NCI-H1417 (cell line): ENCODE measurements at regions not wholly inside any gene's neighbourhood (a gene's known extent, or its start where the extent isn't known, plus 50 kb on each side); places are given as distances from the start of the nearest gene placed in this dataset.
"Not testable (repeated sequence)": the region's sequence is repeated elsewhere in the genome, so short reads cannot be mapped to it uniquely, and the experiment has no call there.

ENCODE experiments used
- DNase-seq, 3 experiments: peaks; one replicate each; lab custom pipeline; 2025; lab: John Stamatoyannopoulos, UW

DNA sequence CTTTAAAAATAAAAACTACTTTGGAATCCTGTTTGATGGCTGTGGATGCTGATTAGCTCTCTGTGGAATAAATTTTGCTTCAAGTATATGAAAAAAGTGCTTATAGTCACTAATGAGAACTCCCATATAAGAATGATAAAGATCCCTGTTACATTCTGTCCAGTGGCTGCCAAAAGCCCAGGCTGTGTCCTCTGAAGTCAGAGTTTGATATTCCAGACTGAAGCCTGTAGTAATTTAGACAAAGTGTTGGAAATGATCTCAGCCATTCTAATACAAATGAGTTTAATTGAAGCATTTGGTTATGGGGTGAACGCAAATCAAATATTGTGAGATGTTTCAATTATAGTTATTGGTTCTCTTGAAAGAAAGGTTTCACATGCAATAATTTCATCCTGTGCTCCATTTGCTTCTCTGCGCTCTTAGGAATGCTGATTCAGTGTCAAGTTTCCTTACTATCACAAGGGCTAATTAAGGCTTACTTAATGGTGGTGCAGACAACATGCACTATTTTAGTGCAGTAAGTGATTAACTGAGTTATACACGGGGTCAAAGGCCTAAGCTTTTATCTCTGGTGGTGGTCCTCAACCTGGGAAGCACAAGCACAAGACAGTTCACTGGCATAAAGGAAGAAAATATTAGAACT, 867.6 kb downstream of the SORCS1 start:
- DNase-seq, result peak in 1 of 3 experiments; percentile 8

DNA sequence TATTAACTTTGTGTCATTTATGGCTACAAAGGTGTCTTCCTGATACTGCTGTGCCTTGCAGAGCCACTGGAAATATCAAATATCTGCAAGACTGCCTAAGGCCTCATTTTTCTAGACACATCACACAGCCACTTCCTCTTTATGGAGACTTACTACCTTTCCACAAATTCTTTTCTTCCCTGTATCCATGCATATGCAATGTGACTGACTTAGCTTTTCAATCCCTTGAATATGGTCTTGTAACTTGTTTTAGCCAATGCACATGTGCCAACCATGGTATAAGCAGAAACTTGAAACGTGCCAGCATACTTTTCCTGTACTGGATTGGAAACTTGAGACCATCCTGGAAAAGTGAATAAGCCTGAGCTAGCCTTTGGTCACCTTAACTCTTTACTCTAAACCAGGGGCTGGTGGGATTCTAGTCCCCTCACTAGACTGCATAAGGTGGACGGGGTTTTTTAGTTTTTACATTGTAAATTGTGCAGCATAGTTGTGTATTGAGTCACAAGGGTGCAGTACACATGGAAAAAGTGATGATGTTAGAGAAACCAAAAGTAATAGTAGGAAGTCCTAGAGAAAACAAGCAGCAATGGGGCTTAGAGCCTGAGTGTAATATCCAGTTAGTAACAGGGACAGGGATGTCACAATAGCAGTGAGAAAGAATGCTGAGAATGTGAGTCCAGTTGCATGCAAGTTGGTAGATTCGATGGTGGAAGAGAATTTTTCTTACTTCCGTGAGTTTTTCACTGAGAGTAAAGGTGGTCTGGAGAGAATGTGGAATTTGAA, 879.5 kb downstream of the SORCS1 start:
- no peak for DNase-seq

DNA sequence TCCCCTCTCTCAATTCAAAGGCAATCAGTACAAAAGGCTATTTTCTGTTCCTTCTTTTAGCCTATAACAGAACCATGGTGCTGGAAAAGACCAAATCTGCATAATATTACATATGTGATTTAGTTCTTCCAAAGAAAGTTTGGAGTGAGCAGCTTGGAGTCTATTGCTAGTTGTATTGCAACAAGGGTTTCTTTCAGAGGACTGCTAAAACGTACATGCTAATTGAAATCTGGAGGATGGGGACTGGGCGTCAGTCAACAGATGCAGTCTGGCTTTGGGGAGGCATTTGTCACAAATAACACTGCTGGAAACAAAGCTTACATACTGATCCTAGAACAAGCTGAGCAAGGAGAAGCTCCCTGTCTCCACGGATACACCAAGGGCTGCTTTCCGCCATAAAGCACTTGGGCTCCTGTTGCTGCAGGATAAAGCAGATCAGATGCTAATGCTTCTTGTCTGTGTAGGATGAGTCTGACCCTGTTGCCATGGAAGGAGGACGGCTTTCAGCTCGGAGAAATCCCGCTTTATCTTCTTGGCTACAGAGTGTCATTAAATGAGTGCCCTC, 883.5 kb downstream of the SORCS1 start:
- no peak for DNase-seq

DNA sequence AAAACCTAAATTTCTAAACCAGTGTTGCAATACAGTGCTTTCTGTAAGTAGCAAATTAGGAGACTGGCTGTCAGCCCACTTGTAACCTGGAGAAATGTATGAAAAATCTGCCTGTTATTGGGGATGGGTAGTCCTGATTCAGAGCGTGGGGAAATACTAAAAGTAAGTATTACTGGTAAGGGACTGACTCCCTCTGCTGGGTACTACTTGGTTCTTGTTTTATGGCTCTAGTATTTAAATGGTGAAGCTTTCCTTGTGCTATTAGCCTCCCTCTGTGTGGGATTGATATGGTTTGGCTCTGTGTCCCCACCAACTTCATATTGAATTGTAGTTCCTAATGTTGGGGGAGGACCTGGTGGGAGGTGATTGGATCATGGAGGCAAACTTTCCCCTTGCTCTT, 886.1 kb downstream of the SORCS1 start:
- DNase-seq, result no peak

DNA sequence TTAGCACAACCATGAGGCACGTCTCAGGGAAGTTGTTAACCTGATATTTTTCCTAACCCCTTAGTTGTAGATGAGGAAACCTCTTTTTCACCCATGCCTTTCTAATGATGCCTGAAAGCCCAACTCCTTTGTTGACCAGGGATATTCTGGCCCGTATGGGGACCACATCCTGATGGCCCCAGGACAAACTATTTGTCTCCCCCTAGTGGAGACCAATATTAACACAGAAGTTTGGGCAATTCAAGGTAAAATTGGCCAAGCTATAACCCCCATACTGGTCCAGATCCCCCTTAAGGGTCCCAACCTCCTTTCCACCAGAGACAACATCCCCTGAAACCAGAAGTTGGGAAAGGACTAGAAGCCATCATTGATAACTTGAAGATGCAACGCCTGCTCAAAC, 893.3 kb downstream of the SORCS1 start:
- no peak for DNase-seq

DNA sequence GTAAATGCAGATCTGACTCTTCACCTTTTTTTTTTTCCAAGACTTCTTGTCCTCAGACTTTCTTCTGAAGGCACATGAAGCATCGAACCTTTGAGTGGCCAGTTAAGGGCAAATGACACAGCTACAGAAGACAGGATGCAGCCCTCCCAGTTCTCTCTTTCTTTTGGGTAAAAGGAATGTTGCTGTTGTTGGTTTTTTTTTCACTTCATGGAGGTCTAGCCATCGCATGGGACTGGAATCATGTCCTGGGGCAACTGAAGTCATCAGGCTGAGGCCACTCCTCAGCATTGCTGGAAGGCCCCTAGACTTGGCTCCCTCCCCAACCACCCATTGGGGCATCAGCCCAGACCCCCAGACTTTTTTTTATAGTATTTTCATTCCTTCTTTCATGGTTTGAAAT, 896.5 kb downstream of the SORCS1 start:
- DNase-seq, result no peak

DNA sequence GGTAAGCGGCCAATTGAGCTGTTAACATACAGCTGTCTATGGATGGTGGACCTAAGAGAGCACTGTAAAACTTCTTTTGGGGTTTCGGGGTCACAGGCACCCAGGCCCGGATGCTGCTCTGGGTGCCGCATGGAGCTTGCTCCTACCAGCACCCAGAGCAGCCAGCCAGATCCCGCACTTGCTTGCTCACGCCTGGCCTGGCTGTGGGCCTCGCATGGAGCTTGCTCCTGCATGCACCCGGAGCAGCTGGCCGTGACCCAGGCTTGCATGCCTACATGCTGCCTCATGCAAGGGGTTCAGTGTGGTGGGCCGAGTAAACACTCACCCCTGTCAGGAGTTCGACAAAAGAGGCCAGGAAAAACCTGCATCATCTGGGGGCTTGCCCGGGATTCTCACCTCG, 896.9 kb downstream of the SORCS1 start:
- no peak for DNase-seq

DNA sequence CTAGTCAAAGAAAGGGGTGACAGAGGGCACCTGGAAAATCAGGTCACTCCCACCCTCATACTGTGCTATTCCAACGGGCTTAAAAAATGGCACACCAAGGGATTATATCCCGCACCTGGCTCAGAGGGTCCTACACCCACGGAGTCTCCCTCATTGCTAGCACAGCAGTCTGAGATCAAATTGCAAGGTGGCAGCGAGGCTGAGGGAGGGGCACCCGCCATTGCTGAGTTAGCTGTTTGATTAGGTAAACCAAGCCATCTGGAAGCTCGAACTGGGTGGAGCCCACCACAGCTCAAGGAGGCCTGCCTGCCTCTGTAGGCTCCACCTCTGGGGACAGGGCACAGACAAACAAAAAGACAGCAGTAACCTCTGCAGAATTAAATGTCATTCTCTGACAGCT, 907.1 kb downstream of the SORCS1 start:
- not testable (repeated sequence) for DNase-seq

DNA sequence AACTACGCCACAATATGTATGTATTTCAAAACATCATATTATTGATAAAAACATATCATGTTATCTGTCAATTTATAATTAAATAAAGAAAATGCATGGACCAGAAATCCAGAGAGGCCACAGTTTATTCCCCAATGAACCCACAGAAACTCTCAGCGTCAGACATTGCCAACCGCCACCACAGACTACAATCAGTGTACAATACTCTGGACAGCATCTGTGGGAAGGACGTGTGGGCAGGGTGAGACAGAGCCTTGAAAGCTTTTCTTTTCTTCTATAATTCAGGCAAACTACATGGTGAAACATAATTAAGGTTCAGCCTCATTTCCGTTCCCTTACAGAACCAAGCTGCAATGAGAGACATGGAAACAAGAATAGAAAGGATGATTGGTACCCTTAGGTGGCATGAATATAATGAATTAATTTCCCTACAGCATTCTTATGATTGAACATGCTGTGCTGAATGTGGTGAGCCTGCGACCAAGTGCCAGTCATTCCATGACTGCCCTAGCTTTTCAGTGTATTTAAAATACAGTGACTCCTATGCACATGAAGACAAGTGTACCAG, 909.3 kb downstream of the SORCS1 start:
- DNase-seq, result no peak

DNA sequence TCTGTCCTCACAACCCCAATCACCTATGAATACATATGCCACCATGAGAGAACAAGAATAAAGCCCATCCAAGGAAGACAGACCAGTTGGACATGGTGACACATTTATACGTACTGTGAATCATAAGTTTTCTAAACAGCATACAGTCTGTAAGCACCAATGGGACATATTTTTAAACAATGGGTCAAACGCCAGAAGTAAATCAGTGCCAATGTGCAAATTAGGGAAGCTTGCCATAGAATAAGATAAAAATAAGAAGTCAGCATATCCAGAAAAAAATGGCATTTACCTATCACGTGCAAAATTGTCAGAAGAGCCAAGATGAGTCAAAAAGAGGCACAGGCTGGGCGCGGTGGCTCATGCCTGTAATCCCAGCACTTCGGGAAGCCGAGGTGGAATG, 910.4 kb downstream of the SORCS1 start:
- DNase-seq, result no peak

DNA sequence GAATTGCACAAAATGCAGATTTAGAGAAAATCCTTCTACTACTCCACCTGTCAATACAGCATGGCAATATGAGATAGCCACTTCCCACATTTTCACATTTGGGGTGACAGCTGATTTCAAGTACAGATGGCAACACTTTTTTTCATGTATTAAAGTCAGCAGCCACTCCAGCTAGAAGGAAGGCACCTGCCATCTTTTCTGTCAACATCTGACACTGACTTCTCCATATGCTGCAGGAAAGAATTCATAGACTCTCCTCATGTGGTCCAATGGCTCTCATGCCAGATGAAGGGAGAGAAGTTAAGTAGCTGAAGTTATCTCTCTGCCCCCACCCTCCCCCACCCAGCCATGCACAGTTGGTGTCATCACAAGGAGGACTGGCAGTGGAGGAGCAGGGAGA, 912.0 kb downstream of the SORCS1 start:
- DNase-seq, result no peak

DNA sequence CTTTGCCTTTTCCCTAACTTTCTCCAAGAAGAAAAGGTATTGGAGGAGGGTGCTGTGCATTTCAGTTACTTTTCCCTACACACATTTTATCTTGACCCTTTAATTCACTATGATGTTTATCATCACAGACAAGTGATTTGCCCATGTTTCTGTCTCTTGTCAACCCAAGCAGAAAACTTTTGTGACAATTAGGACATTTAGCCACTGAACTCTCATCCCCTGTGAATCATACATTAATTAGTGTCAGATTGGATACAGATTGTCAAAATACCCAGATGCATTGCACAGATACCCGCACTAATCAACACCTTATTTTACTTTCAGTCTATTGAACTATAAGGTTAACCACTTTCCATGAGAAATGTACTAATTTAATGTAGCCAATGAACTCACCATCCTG, 912.9 kb downstream of the SORCS1 start:
- no peak for DNase-seq

DNA sequence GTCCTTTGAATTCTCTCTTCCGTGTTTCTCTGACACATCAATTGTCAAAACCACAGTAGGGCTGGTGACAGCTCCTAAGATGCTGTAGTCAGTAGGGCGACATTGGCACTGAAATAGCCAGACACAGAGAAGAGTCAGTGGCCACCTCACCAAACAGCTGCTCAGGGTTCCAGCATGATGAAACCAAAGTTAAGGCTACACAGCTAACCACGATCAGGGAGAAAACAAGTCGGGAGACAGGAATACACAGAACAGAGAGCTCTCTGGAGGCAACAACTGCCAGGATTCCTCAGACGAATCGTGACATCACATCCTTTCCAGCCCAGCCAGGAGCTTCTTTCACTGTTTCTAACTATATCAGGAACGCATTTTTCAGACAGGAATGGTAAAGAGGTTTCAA, 922.2 kb downstream of the SORCS1 start:
- no peak for DNase-seq

DNA sequence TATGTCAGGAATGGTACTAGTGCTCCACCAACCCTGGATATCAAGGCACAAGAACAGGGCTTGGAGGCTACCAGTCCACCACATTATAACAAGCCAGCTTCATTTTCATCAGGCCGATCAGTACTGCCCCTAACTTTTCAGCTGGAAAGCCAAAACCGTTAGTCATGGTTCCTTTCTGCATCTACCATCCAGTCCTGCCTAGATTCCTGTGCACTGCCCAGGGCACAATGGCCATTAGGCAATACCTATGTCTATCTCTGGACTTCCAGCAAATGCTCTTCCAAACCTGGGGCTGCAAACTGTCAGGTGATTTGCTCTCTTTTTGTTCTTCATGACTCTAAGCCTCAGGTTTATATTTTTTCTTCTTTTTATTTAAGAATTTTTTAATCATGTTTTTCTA, 937.7 kb downstream of the SORCS1 start:
- DNase-seq, result no peak

DNA sequence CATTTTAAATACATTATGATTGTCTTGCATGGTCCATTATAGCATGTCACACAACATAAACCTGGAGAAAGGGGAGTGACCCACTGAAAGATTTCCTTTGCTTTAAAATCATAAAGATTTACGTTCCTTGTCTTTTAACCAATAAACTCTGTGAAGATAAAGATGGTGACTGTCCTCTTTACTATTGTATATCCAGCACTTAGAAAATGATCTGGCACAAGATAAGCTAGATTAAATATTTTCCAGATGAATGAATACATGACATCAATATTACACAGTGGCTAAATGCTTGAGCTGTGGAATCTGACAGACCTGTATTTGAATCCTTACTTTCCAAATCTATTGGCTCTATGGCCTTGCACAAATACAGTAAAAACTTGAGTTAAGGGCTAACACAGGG, 938.4 kb downstream of the SORCS1 start:
- DNase-seq, result no peak

DNA sequence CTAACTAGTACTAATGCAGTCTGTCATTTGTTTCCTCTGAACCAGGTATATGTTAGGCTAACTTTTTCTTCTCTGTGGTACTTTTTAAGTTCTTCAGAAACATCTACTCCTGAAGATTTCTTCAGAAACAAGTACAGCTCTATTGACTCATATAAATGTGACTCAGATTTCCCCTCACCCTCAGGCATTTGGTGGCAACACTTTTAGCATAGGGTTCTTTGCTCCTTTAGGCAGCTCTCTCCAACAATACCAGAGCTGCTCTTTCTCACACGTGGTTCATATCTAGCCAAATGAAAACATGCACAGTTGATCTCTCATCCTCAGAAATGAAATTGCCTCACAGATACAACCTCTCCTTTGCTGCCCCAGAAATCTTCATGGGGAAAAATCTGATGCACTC, 939.8 kb downstream of the SORCS1 start:
- no peak for DNase-seq

DNA sequence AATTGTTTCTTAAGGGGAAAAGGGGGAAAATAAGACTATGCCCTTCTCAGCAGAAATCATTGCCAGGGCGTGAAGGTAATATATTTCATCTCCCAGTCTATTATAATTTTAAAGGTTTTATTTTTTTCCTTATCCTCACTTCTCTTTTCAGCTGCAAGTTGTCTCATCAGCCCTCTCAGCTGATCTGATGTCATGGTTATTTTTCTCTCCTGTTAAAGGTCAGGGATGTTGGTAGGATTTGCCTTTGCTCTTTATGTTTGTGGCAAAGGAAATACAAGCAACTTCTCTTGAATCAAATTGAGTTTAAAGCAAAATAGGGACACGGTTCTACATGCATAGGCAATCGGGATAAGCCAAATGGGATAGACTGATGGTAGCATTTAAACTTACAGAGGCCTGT, 946.9 kb downstream of the SORCS1 start:
- no peak for DNase-seq

DNA sequence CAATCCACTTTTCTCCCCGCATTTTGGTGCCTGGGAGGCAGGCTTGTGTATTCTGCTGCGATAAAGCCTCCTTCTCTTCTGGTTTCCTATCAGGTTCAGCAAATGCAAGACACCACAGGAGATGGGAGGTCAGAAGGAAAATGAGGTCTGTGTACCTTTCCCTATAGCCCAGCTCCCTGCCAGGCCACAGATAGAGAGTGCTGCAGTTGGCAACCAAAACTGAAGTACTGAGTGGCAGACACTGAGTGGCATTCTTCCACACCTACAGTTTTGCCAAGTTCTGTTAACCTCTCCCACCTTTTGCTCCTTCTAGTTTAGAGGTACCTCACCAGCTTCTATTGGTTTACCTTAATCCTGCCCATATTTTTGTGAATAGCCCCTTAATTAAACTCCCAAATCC, 948.4 kb downstream of the SORCS1 start:
- DNase-seq, result no peak

DNA sequence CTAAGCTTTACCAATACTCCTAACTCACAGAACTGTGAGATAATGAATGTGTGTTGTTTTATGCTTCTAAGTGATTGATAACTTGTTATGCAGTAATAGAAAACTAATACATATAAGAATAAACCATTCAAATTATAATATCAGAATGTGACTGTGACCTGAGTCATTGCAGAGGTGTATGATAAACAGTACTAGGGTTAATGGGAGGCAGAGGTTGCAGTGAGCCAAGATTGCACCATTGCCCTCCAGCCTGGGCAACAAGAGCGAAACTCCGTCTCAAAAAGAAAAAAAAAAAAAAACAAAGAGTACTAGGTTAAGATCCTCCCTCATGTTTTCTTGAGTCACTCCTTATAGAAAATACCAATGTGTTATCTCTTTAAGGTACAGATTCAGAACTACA, 950.3 kb downstream of the SORCS1 start:
- no peak for DNase-seq

DNA sequence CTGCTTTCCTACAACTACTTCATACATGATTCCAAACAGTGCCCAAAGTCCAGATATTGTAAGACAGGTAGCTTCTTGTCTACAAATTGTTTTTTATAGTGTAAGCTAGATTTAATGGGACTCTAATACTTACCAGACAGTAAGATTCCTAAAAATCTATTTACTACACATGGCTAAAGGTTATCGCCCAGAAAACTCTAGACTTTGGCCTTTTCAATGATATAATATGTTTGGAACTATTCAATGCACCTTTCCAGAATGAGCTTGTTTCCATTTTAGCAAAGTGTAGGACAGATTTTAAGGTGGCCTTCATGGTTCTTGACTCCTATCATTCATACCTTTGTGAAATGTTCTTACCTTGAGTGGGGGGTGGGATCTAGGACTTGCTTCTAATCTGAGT, 951.0 kb downstream of the SORCS1 start:
- no peak for DNase-seq

DNA sequence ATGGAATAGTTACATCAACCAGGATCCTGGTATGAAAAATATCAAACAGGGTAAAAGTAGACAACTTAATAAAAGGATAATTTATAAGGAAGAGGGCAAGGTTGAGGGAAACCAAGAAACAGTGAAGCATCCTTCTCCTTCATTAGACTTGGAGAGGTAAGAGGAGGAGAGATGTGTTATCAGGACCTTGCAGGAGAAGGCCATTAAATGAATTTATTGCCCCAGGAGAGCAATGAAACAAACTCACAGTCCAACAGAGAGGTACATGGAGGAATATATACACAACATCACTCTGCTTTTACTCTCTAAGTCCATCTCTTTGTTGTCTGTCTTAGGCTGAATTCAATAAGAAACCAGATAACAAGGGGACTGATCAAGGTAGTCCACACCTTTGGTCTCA, 966.2 kb downstream of the SORCS1 start:
- no peak for DNase-seq

DNA sequence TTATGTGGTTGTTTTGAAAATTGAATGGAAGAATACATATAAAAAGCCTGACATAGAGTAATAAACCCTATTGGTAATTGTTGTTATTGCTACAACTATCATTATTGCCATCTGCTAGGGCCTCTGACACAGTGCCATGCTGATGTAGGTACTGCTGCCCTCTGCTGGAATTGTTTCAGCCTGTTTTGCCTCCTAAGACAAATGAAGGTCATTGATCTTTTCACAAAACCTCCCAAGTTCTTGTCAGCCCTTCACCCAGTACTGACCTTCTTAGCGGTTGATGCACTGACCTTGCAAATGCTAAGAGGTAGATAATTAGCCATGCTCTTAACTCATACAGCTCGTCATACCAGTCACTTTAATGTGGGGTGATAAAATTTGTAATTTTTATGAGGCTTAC, 975.2 kb downstream of the SORCS1 start:
- peak in 1 of 3 experiments; percentile 21 for DNase-seq

DNA sequence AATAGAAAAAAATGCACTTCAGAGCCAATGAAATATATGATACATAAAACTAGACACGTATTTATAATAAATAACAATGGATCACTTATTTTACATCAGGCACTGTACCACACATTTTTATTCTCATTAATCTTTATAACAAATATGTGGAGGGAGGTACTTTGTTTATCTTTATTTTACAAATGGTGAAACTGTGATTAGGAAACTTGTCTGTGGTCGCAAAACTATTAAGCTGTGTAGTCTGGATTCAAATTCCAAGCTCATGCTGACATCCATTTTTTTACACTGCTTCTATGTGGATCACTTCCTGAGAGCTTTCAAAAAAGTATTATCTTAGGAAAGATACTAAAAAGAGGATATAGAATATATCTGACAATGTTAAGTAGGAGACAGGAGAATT, 978.6 kb downstream of the SORCS1 start:
- DNase-seq, result no peak
